Testis (tissue), 2 donors: ENCODE measurements at regions not wholly inside any gene's neighbourhood (a gene's known extent, or its start where the extent isn't known, plus 50 kb on each side); places are given as distances from the start of the nearest gene placed in this dataset.

ENCODE experiments used
- DNase-seq: peaks from one replicate; pipeline ENCODE4 v3.0.0-alpha.2; 2019
- H3K27ac ChIP-seq, 2 donors: fragments of 200-600 bp; sonication (generic); one replicate each; pipeline ENCODE4 v1.5.1; 2019
- H3K27me3 ChIP-seq: fragments of 200-600 bp; sonication (generic); one replicate; pipeline ENCODE4 v1.5.1; 2019
- H3K36me3 ChIP-seq: fragments of 200-600 bp; sonication (generic); one replicate; pipeline ENCODE4 v1.5.1; 2017; ENCODE audit warnings: low read depth; ENCODE audit errors: missing control alignments
- H3K4me1 ChIP-seq: fragments of 200-600 bp; sonication (generic); one replicate; pipeline ENCODE4 v1.5.1; 2019
- H3K4me3 ChIP-seq, 2 donors: fragments of 200-600 bp; sonication (generic); one replicate each; pipeline ENCODE4 v1.5.1; 2017 to 2019
- H3K9me3 ChIP-seq: fragments of 200-600 bp; sonication (generic); one replicate; pipeline ENCODE4 v1.5.1; 2017
- CTCF ChIP-seq, 3 experiments: fragments of 450-650 bp in 2 of 3; fragments of 200-600 bp in 1 of 3; sonication (generic) in 1 of 3; IDR thresholded peaks; one replicate each; pipeline ENCODE4 v1.5.1; 2016 to 2019; ENCODE audit warnings: antibody characterized with exemption in 3 of 3, mild to moderate bottlenecking in 2 of 3, moderate library complexity in 1 of 3
- POLR2A ChIP-seq: fragments of 450-650 bp; IDR thresholded peaks from one replicate; pipeline ENCODE4 v1.6.1; 2017; ENCODE audit warnings: antibody characterized with exemption, mild to moderate bottlenecking, moderate library complexity
- WGBS, 2 donors: methylation state at CpG; one replicate each; pipeline ENCODE4 v1.1.5; 2018; 5-methylcytosine and 5-hydroxymethylcytosine counted together
- intact Hi-C: fragments of 100-400 bp; cut with DNase I; formaldehyde crosslinking; loops from one replicate; pipeline ENCODE4 v1.15.1; 2023; ENCODE audit warnings: low total_unique reads

GRCh38 chr6:121664158-121664557 is 228.7 kb downstream of the GJA1 start:
- H3K36me3 ChIP-seq: no peaks in the 10 kb centered on the region
- intact Hi-C loops: no loop called here
- no peaks in the 10 kb centered on the region for H3K4me1 ChIP-seq
- no peak for DNase-seq
- H3K27ac ChIP-seq: no peak overlapping the region
- no peak overlapping the region for H3K4me3 ChIP-seq
- 93 to 100% methylated on average over 1 of the region's 1 CpG for WGBS, 2 donors
- TF ChIP-seq POLR2A: no peak
- no peak for TF ChIP-seq CTCF (IDR thresholded peaks at IDR 0.05)
- H3K9me3 ChIP-seq: no peaks in the 10 kb centered on the region
- no peaks in the 10 kb centered on the region for H3K27me3 ChIP-seq

- Histone ChIP-seq H3K36me3 (no peaks in the 10 kb centered on the region), H3K27ac (no peak overlapping the region), H3K9me3 (no peaks in the 10 kb centered on the region), H3K4me1 (no peaks in the 10 kb centered on the region), H3K27me3 (no peaks in the 10 kb centered on the region), H3K4me3 (no peak overlapping the region)
- 41 to 46% methylated on average over 4 of the region's 4 CpGs for WGBS, 2 donors
- intact Hi-C loops: no loop called here
- no peak for DNase-seq
- TF ChIP-seq POLR2A: no peak
Observed at GRCh38 chr6:121666814-121667213, 231.4 kb downstream of the GJA1 start.

- WGBS, 2 donors: 93% methylated on average over 3 of the region's 3 CpGs
- intact Hi-C loops: no loop called here
- Histone ChIP-seq H3K4me3 (no peak overlapping the region), H3K27me3 (no peaks in the 10 kb centered on the region), H3K27ac (no peak overlapping the region), H3K9me3 (no peaks in the 10 kb centered on the region), H3K36me3 (no peaks in the 10 kb centered on the region), H3K4me1 (no peaks in the 10 kb centered on the region)
- DNase-seq: no peak
- TF ChIP-seq POLR2A (no peak), CTCF (IDR thresholded peaks at IDR 0.05) (no peak)
Observed at GRCh38 chr6:121668259-121668658, 232.8 kb downstream of the GJA1 start.

DNA sequence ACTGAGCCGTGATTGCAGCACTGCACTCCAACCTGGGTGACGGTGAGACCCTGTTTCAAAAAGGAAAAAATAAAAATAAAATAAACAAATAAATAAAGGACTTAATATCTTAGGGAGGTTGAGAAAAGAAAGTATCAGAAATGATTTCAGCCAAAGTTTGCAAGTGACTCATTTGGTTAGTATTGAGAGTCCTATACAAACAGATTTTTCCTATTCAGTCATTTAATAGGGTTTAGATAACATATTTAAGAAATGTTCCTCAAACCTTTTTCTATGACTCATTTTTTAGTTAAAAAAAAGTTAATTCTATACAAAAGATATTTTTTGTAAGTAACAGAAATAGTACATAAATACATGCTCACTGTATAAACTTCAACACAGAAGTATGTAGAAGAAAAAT is 235.1 kb downstream of the GJA1 start:
- H3K4me1 ChIP-seq: no peaks in the 10 kb centered on the region
- WGBS, 2 donors: 74 to 89% methylated on average over 2 of the region's 2 CpGs
- no peaks in the 10 kb centered on the region for H3K9me3 ChIP-seq
- no peak for DNase-seq
- H3K36me3 ChIP-seq: no peaks in the 10 kb centered on the region
- TF ChIP-seq CTCF (IDR thresholded peaks at IDR 0.05): no peak
- TF ChIP-seq POLR2A: no peak
- H3K4me3 ChIP-seq: no peak overlapping the region
- intact Hi-C loops: no loop called here
- H3K27me3 ChIP-seq: no peaks in the 10 kb centered on the region
- H3K27ac ChIP-seq: no peak overlapping the region

GRCh38 chr6:121677571-121677970 is 242.1 kb downstream of the GJA1 start:
- no peak for DNase-seq

More at GRCh38 chr6:121677571-121677970, 242.1 kb downstream of the GJA1 start:
- Histone ChIP-seq H3K4me3 (no peak overlapping the region), H3K27me3 (no peaks in the 10 kb centered on the region), H3K9me3 (no peaks in the 10 kb centered on the region), H3K27ac (no peak overlapping the region), H3K4me1 (no peaks in the 10 kb centered on the region), H3K36me3 (no peaks in the 10 kb centered on the region)
- no peak for TF ChIP-seq CTCF (IDR thresholded peaks at IDR 0.05)
- no peak for TF ChIP-seq POLR2A
- intact Hi-C loops: no loop called here
- 79 to 88% methylated on average over 1 of the region's 1 CpG for WGBS, 2 donors
